Liver (tissue), 8 donors: ENCODE measurements at regions not wholly inside any gene's neighbourhood (a gene's known extent, or its start where the extent isn't known, plus 50 kb on each side); places are given as distances from the start of the nearest gene placed in this dataset.

Experiments
- DNase-seq: peaks from one replicate; pipeline ENCODE4 v3.0.0-alpha.2; 2017; ENCODE audit warnings: low spot score
- H3K27ac ChIP-seq, 2 donors: one replicate each; pipeline ENCODE4 v1.7.0; 2013; ENCODE audit warnings: inconsistent platforms in 2 of 2, low read length in 2 of 2, control low read depth in 1 of 2, low read depth in 1 of 2, mild to moderate bottlenecking in 1 of 2
- H3K27me3 ChIP-seq, 4 donors: one replicate each; pipeline versions ENCODE4 v1.6.1 to v1.7.0; 2013; ENCODE audit warnings: low read length in 3 of 4, inconsistent platforms in 1 of 4, mild to moderate bottlenecking in 1 of 4, moderate library complexity in 1 of 4; ENCODE audit not compliant: control insufficient read depth in 4 of 4, insufficient read depth in 4 of 4
- H3K36me3 ChIP-seq, 4 donors: one replicate each; pipeline versions ENCODE4 v1.6.1 to v1.7.0; 2013; ENCODE audit warnings: low read length in 3 of 4, mild to moderate bottlenecking in 3 of 4, low read depth in 1 of 4, moderate library complexity in 1 of 4; ENCODE audit not compliant: control insufficient read depth in 4 of 4, insufficient read depth in 3 of 4
- H3K4me1 ChIP-seq, 4 donors: one replicate each; pipeline versions ENCODE4 v1.6.1 to v1.7.0; 2013; ENCODE audit warnings: low read length in 3 of 4, mild to moderate bottlenecking in 3 of 4, moderate library complexity in 1 of 4; ENCODE audit not compliant: control insufficient read depth in 4 of 4, insufficient read depth in 4 of 4
- H3K4me3 ChIP-seq, 3 donors: one replicate each; pipeline versions ENCODE4 v1.6.1 to v1.7.0; 2013; ENCODE audit warnings: low read length in 3 of 3, control low read depth in 1 of 3, low read depth in 1 of 3, mild to moderate bottlenecking in 1 of 3
- H3K9ac ChIP-seq, 2 donors: one replicate each; pipeline ENCODE4 v1.7.0; 2013; ENCODE audit warnings: low read length in 2 of 2, mild to moderate bottlenecking in 2 of 2, moderate library complexity in 2 of 2, control low read depth in 1 of 2, low read depth in 1 of 2
- H3K9me3 ChIP-seq, 4 donors: one replicate each; pipeline versions ENCODE4 v1.6.1 to v1.7.0; 2013; ENCODE audit warnings: low read length in 3 of 4; ENCODE audit not compliant: control insufficient read depth in 4 of 4
- ATF3 ChIP-seq: IDR thresholded peaks from 2 replicates; pipeline ENCODE4 v1.6.1; 2016; ENCODE audit warnings: antibody characterized with exemption
- CTCF ChIP-seq: fragments of 150-350 bp; IDR thresholded peaks from 2 replicates; pipeline ENCODE4 v1.5.1; 2017; ENCODE audit warnings: improper control_type of control experiment, low read depth, low read length; ENCODE audit not compliant: missing input control
- EGR1 ChIP-seq, 2 donors: IDR thresholded peaks; 2 replicates each; pipeline ENCODE4 v1.6.1; 2016 to 2018; ENCODE audit warnings: antibody characterized with exemption in 2 of 2, low read depth in 2 of 2
- FOXA1 ChIP-seq: IDR thresholded peaks from 2 replicates; pipeline ENCODE4 v1.6.1; 2016; ENCODE audit warnings: antibody characterized with exemption
- FOXA2 ChIP-seq: IDR thresholded peaks from 2 replicates; pipeline ENCODE4 v1.6.1; 2016; ENCODE audit warnings: antibody characterized with exemption
- GABPA ChIP-seq, 2 donors: IDR thresholded peaks in 1 of 2; conservative IDR thresholded peaks in 1 of 2; 2 replicates each; pipeline ENCODE4 v1.6.1; 2016; ENCODE audit warnings: antibody characterized with exemption in 2 of 2, mild to moderate bottlenecking in 1 of 2, moderate library complexity in 1 of 2
- HNF4A ChIP-seq, 2 donors: conservative IDR thresholded peaks; 2 replicates each; pipeline ENCODE4 v1.6.1; 2016; ENCODE audit warnings: antibody characterized with exemption in 2 of 2, mild to moderate bottlenecking in 2 of 2
- HNF4G ChIP-seq: IDR thresholded peaks from 2 replicates; pipeline ENCODE4 v1.6.1; 2016; ENCODE audit warnings: antibody characterized with exemption
- JUND ChIP-seq, 2 donors: IDR thresholded peaks; 2 replicates each; pipeline ENCODE4 v1.6.1; 2016; ENCODE audit warnings: antibody characterized with exemption in 2 of 2
- MAX ChIP-seq: IDR thresholded peaks from 2 replicates; pipeline ENCODE4 v1.6.1; 2016; ENCODE audit warnings: antibody characterized with exemption
- NR2F2 ChIP-seq: IDR thresholded peaks from 2 replicates; pipeline ENCODE4 v1.6.1; 2016; ENCODE audit warnings: antibody characterized with exemption
- RAD21 ChIP-seq, 2 donors: IDR thresholded peaks; 2 replicates each; pipeline ENCODE4 v1.6.1; 2016; ENCODE audit warnings: antibody characterized with exemption in 2 of 2, mild to moderate bottlenecking in 2 of 2
- REST ChIP-seq: IDR thresholded peaks from 2 replicates; pipeline ENCODE4 v1.6.1; 2016; ENCODE audit warnings: antibody characterized with exemption, mild to moderate bottlenecking
- RXRA ChIP-seq, 2 donors: IDR thresholded peaks; 2 replicates each; pipeline ENCODE4 v1.6.1; 2017 to 2018; ENCODE audit warnings: antibody characterized with exemption in 2 of 2, mild to moderate bottlenecking in 1 of 2
- SP1 ChIP-seq: IDR thresholded peaks from 2 replicates; pipeline ENCODE4 v1.6.1; 2018; ENCODE audit warnings: antibody characterized with exemption, mild to moderate bottlenecking
- TAF1 ChIP-seq: conservative IDR thresholded peaks from 2 replicates; pipeline ENCODE4 v1.6.1; 2016; ENCODE audit warnings: antibody characterized with exemption, mild to moderate bottlenecking
- YY1 ChIP-seq: IDR thresholded peaks from 2 replicates; pipeline ENCODE4 v1.6.1; 2016; ENCODE audit warnings: antibody characterized with exemption, mild to moderate bottlenecking
- ZBTB33 ChIP-seq: IDR thresholded peaks from 2 replicates; pipeline ENCODE4 v1.6.1; 2016; ENCODE audit warnings: antibody characterized with exemption
- WGBS: extraction: QIAGEN DNeasy Blood & Tissue Kit; methylation state at CpG from one replicate; pipeline ENCODE4 v1.1.7; 2013; 5-methylcytosine and 5-hydroxymethylcytosine counted together
- donor health status: healthy.
- donor health status: healthy.
- donor health status: healthy.
- donor health status: healthy.
- donor health status: healthy.

GRCh38 chr16:66304961-66305360 lies 61.5 kb upstream of the CDH5 start:
- DNase-seq, result no peak
- 69% methylated on average over 3 of the region's 3 CpGs for WGBS
- H3K9ac ChIP-seq, result no peak overlapping the region
- H3K4me1 ChIP-seq, result no peaks in the 10 kb centered on the region
- no peak overlapping the region for H3K4me3 ChIP-seq
- no peak for TF ChIP-seq GABPA (IDR thresholded peaks at IDR 0.05 in 1 of 2, conservative IDR thresholded peaks at IDR 0.05 in 1 of 2)
- no peak for TF ChIP-seq RAD21 (IDR thresholded peaks at IDR 0.05)
- TF ChIP-seq REST, result no peak
- TF ChIP-seq HNF4G, result no peak
- TF ChIP-seq CTCF, result no peak
- TF ChIP-seq MAX, result no peak
- no peak for TF ChIP-seq YY1
- TF ChIP-seq ZBTB33, result no peak
- no peak for TF ChIP-seq NR2F2
- TF ChIP-seq SP1, result no peak
- no peak for TF ChIP-seq HNF4A (conservative IDR thresholded peaks at IDR 0.05)
- no peak for TF ChIP-seq RXRA (IDR thresholded peaks at IDR 0.05)
- no peak for TF ChIP-seq ATF3
- no peak for TF ChIP-seq EGR1 (IDR thresholded peaks at IDR 0.05; ENCODE audit: low read depth in 2 of 2)
- no peak for TF ChIP-seq JUND (IDR thresholded peaks at IDR 0.05)
- TF ChIP-seq FOXA2, result no peak
- no peak for TF ChIP-seq FOXA1
- TF ChIP-seq TAF1, result no peak
- no peak overlapping the region for H3K27ac ChIP-seq
- H3K36me3 ChIP-seq, result no peaks in the 10 kb centered on the region
- no peaks in the 10 kb centered on the region for H3K9me3 ChIP-seq
- peaks cover 0 to 3% (median 0%) of the 10 kb centered on the region in 4 donors for H3K27me3 ChIP-seq

GRCh38 chr16:66304151-66304550 lies 62.3 kb upstream of the CDH5 start:
- Histone ChIP-seq H3K4me3 (no peak overlapping the region), H3K4me1 (no peaks in the 10 kb centered on the region), H3K27me3 (peaks cover 0 to 3% (median 0%) of the 10 kb centered on the region in 4 donors), H3K27ac (no peak overlapping the region), H3K36me3 (no peaks in the 10 kb centered on the region), H3K9ac (no peak overlapping the region), H3K9me3 (no peaks in the 10 kb centered on the region)
- no peak for DNase-seq
- TF ChIP-seq EGR1 (IDR thresholded peaks at IDR 0.05; ENCODE audit: low read depth in 2 of 2) (no peak), JUND (IDR thresholded peaks at IDR 0.05) (no peak), SP1 (no peak), REST (no peak), HNF4A (conservative IDR thresholded peaks at IDR 0.05) (no peak), GABPA (IDR thresholded peaks at IDR 0.05 in 1 of 2, conservative IDR thresholded peaks at IDR 0.05 in 1 of 2) (no peak), TAF1 (no peak), FOXA2 (no peak)
- WGBS, result 58% methylated on average over 7 of the region's 7 CpGs
